ENCODE measurements at regions not wholly inside any gene's neighbourhood (a gene's known extent, or its start where the extent isn't known, plus 50 kb on each side); places are given as distances from the start of the nearest gene placed in this dataset.

- BruUV-seq (replicated peaks): no TSS peak
- CTCF ChIA-PET: no interaction called here
Observed at GRCh38 chr11:103709371-103709770, 327.1 kb upstream of the DDI1 start.

GRCh38 chr11:103714246-103714645 lies 322.2 kb upstream of the DDI1 start:
- H3K9me3 ChIP-seq (ENCODE audit: low read depth, low read length, poor library complexity, severe bottlenecking): no peaks in the 10 kb centered on the region
- no peaks in the 10 kb centered on the region for H3K27me3 ChIP-seq (replicated peaks; ENCODE audit: insufficient read depth, low read depth, low read length, poor library complexity)
- H3K27ac ChIP-seq (ENCODE audit: low read depth, low read length, poor library complexity, severe bottlenecking): no peak overlapping the region
- intact Hi-C loops (cut with micrococcal nuclease; ENCODE audit: unreplicated experiment): no loop called here
- CTCF ChIA-PET: no interaction called here
- no peak overlapping the region for H3K4me3 ChIP-seq (ENCODE audit: low read depth, low read length, poor library complexity, severe bottlenecking)
- no peaks in the 10 kb centered on the region for H3K36me3 ChIP-seq (ENCODE audit: insufficient read depth, low read length, poor library complexity, severe bottlenecking)
- no peak for DNase-seq (ENCODE audit: low spot score)
- POLR2A ChIA-PET (ENCODE audit: low non-redundant PET): no interaction called here
- BruUV-seq (replicated peaks): no TSS peak
- no peaks in the 10 kb centered on the region for H3K4me1 ChIP-seq (ENCODE audit: insufficient read depth, low read length, poor library complexity, severe bottlenecking)
- no peak for TF ChIP-seq CTCF (conservative IDR thresholded peaks at IDR 0.05; ENCODE audit: low read depth, low read length)
- no peak for TF ChIP-seq EZH2 (IDR thresholded peaks at IDR 0.05; ENCODE audit: borderline replicate concordance, low read depth, low read length, poor library complexity, severe bottlenecking)

More at GRCh38 chr11:103709371-103709770, 327.1 kb upstream of the DDI1 start:
- no peak for DNase-seq (ENCODE audit: low spot score)
- Histone ChIP-seq H3K4me1 (ENCODE audit: insufficient read depth, low read length, poor library complexity, severe bottlenecking) (no peaks in the 10 kb centered on the region), H3K4me3 (ENCODE audit: low read depth, low read length, poor library complexity, severe bottlenecking) (no peak overlapping the region), H3K36me3 (ENCODE audit: insufficient read depth, low read length, poor library complexity, severe bottlenecking) (no peaks in the 10 kb centered on the region), H3K9me3 (ENCODE audit: low read depth, low read length, poor library complexity, severe bottlenecking) (no peaks in the 10 kb centered on the region), H3K27me3 (replicated peaks; ENCODE audit: insufficient read depth, low read depth, low read length, poor library complexity) (no peaks in the 10 kb centered on the region), H3K27ac (ENCODE audit: low read depth, low read length, poor library complexity, severe bottlenecking) (no peak overlapping the region)
- intact Hi-C loops (cut with micrococcal nuclease; ENCODE audit: unreplicated experiment): no loop called here
- TF ChIP-seq CTCF (conservative IDR thresholded peaks at IDR 0.05; ENCODE audit: low read depth, low read length): no peak
- TF ChIP-seq EZH2 (IDR thresholded peaks at IDR 0.05; ENCODE audit: borderline replicate concordance, low read depth, low read length, poor library complexity, severe bottlenecking): no peak
- POLR2A ChIA-PET (ENCODE audit: low non-redundant PET): no interaction called here

GRCh38 chr11:103716363-103716762 lies 320.1 kb upstream of the DDI1 start:
- BruUV-seq (replicated peaks): no TSS peak
- CTCF ChIA-PET: no interaction called here
- TF ChIP-seq EZH2 (IDR thresholded peaks at IDR 0.05; ENCODE audit: borderline replicate concordance, low read depth, low read length, poor library complexity, severe bottlenecking): no peak
- TF ChIP-seq CTCF (conservative IDR thresholded peaks at IDR 0.05; ENCODE audit: low read depth, low read length): no peak
- H3K27me3 ChIP-seq (replicated peaks; ENCODE audit: insufficient read depth, low read depth, low read length, poor library complexity): no peaks in the 10 kb centered on the region
- POLR2A ChIA-PET (ENCODE audit: low non-redundant PET): no interaction called here
- no peaks in the 10 kb centered on the region for H3K4me1 ChIP-seq (ENCODE audit: insufficient read depth, low read length, poor library complexity, severe bottlenecking)
- intact Hi-C loops (cut with micrococcal nuclease; ENCODE audit: unreplicated experiment): no loop called here
- no peaks in the 10 kb centered on the region for H3K36me3 ChIP-seq (ENCODE audit: insufficient read depth, low read length, poor library complexity, severe bottlenecking)
- H3K9me3 ChIP-seq (ENCODE audit: low read depth, low read length, poor library complexity, severe bottlenecking): no peaks in the 10 kb centered on the region
- no peak overlapping the region for H3K27ac ChIP-seq (ENCODE audit: low read depth, low read length, poor library complexity, severe bottlenecking)
- H3K4me3 ChIP-seq (ENCODE audit: low read depth, low read length, poor library complexity, severe bottlenecking): no peak overlapping the region
- DNase-seq (ENCODE audit: low spot score): no peak

Measured in A673 (cell line).